GM13976 (cell line): ENCODE measurements at regions not wholly inside any gene's neighbourhood (a gene's known extent, or its start where the extent isn't known, plus 50 kb on each side); places are given as distances from the start of the nearest gene placed in this dataset.

Source experiments
- DNase-seq: peaks from one replicate; pipeline ENCODE4 v3.0.0; 2012; ENCODE audit warnings: low spot score
- CTCF ChIP-seq: IDR thresholded peaks from 2 replicates; pipeline ENCODE4 v1.5.1; 2012; ENCODE audit warnings: borderline replicate concordance, mild to moderate bottlenecking; ENCODE audit not compliant: insufficient read depth; ENCODE audit errors: extremely low read depth, missing control alignments, control extremely low read depth
- in situ Hi-C: fragments of 300-500 bp; cut with MboI; formaldehyde crosslinking; loops from one replicate; pipeline ENCODE4 v1.12.0; 2022; ENCODE audit warnings: low sequenced_read_pairs, mixed read lengths, inconsistent platforms; ENCODE audit not compliant: unreplicated experiment

DNA sequence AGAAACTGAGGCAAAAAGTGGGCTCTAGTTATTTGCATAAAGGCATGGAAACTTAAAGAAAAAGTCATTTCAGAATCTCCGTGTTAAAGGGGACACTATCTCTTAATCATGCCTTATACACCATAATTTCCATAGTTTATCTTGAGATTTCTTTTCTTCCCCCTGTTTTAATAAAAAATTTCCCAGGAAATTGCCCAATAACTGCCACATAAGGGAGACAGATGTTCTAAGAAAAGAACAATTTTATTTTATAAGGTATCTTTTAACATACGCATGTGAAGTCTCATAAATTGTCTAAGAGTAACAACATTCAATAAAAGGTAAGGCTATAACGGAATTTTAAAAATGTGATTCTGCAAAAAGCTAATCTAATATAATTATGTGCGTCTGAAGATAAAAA, 371.3 kb downstream of the IRS2 start:
- TF ChIP-seq CTCF: no peak
- DNase-seq: no peak
- in situ Hi-C loops: no loop called here

DNA sequence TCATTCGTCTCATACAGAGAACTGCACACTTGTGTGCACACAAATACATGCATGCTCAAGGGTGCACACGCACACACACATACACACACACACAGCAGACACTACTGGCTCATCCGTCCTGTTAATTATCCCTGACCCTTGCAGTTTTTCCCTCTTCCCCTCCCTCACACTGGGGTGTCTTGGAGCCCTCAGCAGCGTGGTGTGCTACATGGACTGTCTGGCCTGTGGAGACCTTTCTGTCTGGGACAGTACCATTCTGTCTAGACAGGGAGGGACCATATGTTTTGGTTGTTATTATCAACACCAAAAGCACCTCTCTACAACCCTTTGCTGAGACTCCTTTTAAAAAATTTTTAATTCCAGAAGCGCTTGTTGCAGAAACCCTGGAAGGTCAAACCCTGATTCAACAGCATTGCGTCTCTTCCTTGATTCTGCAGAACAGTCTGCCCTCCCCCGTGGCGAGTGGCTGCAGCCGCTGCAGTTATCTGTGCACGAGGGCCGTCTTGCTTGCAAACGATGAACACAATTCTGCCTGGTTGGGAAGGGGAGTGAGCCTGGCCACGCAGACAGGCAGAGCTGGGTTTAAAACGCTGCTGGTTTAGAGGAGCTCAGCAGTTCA, 374.0 kb downstream of the IRS2 start:
- no peak for DNase-seq
- in situ Hi-C loops: no loop called here
- no peak for TF ChIP-seq CTCF

GRCh38 chr13:109410868-109411267, 375.5 kb downstream of the IRS2 start:
- TF ChIP-seq CTCF: no peak
- in situ Hi-C loops: no loop called here
- no peak for DNase-seq

- no peak for DNase-seq
- in situ Hi-C loops: no loop called here
- TF ChIP-seq CTCF: no peak
These were observed 377.6 kb downstream of the IRS2 start for GRCh38 chr13:109408591-109409382.

DNA sequence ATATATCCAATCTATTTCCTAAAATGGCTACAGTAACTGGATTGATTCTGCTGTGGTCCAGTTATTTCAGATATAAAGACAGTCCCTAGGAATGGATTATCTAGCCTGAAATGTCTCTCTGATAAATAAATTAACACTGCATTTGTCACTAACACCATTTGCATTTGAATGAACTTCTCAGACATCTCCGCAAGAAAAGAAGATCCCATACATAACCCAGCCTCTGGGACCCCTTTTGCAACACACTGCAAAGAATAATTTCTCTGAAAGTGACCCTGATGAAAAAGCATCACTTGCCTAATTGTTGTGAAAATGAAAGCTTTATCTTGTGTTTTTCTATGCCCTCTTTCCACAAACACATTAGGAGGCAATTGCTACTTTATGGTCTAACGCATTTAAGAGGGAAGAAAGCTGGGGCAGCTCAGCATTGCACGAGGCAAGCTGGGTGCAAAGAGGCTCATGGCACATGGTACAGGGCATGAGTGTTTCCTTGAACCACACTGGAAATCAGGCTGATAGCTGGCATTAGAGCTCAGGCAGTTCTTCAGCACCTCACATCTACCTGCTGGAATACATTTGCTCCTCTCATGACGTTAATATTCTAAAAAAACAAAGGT, 379.9 kb downstream of the IRS2 start:
- in situ Hi-C loops: no loop called here
- no peak for TF ChIP-seq CTCF
- no peak for DNase-seq

DNA sequence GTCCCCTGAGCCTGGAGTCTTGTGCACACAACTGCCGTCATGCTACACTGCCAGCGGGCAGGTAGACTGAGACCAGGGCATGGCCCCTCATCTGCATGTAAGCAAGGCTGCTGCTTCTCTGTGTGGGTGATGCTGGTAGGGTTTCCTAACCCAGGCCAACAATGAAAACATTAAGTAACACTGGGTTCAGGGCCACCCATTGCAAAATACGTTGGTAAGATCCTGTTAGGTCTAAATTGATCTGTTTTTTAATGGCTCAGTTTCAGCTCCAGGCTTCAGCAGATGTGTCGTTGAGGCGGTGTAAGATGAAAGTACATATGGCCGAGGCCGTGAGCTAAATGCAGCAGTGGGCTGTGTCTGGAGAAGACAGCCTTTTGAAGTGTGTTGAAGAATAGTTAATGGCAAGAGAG, 383.4 kb downstream of the IRS2 start:
- no peak for DNase-seq
- TF ChIP-seq CTCF: no peak
- in situ Hi-C loops: no loop called here
